ENCODE measurements at regions not wholly inside any gene's neighbourhood (a gene's known extent, or its start where the extent isn't known, plus 50 kb on each side); places are given as distances from the start of the nearest gene placed in this dataset.

GRCh38 chr6:9485992-9486391 lies 928.9 kb downstream of the TFAP2A start:
- peaks cover 19% of the 10 kb centered on the region for H3K4me1 ChIP-seq (ENCODE audit: control insufficient read depth, extremely low read depth, insufficient read depth, low read length)
- dilution Hi-C loops (cut with MboI; ENCODE audit: extremely low pct_ligation_motif_present, low sequenced_read_pairs): no loop called here
- no peak overlapping the region for H3K9ac ChIP-seq (replicated peaks; ENCODE audit: extremely low read depth, insufficient read depth, low read length)
- DNase-seq (ENCODE audit: low read depth, low spot score): no peak
- H3K27me3 ChIP-seq (ENCODE audit: control insufficient read depth in 2 of 2, insufficient read depth in 2 of 2, low read length in 2 of 2): no peaks in the 10 kb centered on the region
- intact Hi-C loops (cut with micrococcal nuclease): no loop called here
- no peaks in the 10 kb centered on the region for H3K36me3 ChIP-seq (ENCODE audit: control insufficient read depth in 2 of 2, extremely low read depth in 1 of 2, insufficient read depth in 2 of 2, low read length in 2 of 2)
- no peaks in the 10 kb centered on the region for H3K79me2 ChIP-seq (ENCODE audit: control insufficient read depth, insufficient read depth, low read length)
- no peak for FAIRE-seq
- BruUV-seq (replicated peaks): no TSS peak
- no peaks in the 10 kb centered on the region for H4K20me1 ChIP-seq (replicated peaks; ENCODE audit: control insufficient read depth, extremely low read depth, insufficient read depth, low read length)
- POLR2A ChIA-PET: no interaction called here
- no peaks in the 10 kb centered on the region for H3K9me3 ChIP-seq (replicated peaks; ENCODE audit: control insufficient read depth, insufficient read depth, low read length)
- no peak overlapping the region for H3K27ac ChIP-seq (ENCODE audit: insufficient read depth, low read depth, low read length)
- TF ChIP-seq, protein P1, sequence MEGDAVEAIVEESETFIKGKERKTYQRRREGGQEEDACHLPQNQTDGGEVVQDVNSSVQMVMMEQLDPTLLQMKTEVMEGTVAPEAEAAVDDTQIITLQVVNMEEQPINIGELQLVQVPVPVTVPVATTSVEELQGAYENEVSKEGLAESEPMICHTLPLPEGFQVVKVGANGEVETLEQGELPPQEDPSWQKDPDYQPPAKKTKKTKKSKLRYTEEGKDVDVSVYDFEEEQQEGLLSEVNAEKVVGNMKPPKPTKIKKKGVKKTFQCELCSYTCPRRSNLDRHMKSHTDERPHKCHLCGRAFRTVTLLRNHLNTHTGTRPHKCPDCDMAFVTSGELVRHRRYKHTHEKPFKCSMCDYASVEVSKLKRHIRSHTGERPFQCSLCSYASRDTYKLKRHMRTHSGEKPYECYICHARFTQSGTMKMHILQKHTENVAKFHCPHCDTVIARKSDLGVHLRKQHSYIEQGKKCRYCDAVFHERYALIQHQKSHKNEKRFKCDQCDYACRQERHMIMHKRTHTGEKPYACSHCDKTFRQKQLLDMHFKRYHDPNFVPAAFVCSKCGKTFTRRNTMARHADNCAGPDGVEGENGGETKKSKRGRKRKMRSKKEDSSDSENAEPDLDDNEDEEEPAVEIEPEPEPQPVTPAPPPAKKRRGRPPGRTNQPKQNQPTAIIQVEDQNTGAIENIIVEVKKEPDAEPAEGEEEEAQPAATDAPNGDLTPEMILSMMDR (IDR thresholded peaks at IDR 0.05; ENCODE audit: extremely low read depth in 1 of 2, insufficient read depth in 1 of 2, low read depth in 1 of 2, low read length in 2 of 2): no peak
- TF ChIP-seq POLR2A (IDR thresholded peaks at IDR 0.05; ENCODE audit: low read depth, low read length): no peak
- no peak for TF ChIP-seq JUN (IDR thresholded peaks at IDR 0.05; ENCODE audit: borderline replicate concordance, insufficient read depth, insufficient read length, low read depth)
- TF ChIP-seq FOS (IDR thresholded peaks at IDR 0.05; ENCODE audit: borderline replicate concordance, insufficient read depth, low read length): no peak
- TF ChIP-seq MYC (IDR thresholded peaks at IDR 0.05; ENCODE audit: low read depth, low read length): no peak
- H3K4me3 ChIP-seq (replicated peaks in 1 of 3; ENCODE audit: insufficient read depth in 1 of 3, low read depth in 1 of 3, low read length in 3 of 3): no peak overlapping the region
- H3K4me2 ChIP-seq (ENCODE audit: insufficient read depth, low read length): no peak overlapping the region
- H2AFZ ChIP-seq (ENCODE audit: low read depth, low read length): no peak overlapping the region
- CTCF ChIA-PET: no interaction called here
- H3K9me1 ChIP-seq (replicated peaks; ENCODE audit: control insufficient read depth, extremely low read depth, insufficient read depth, low read length): no peaks in the 10 kb centered on the region

- Histone ChIP-seq H3K4me2 (ENCODE audit: insufficient read depth, low read length) (no peak overlapping the region), H3K9me1 (replicated peaks; ENCODE audit: control insufficient read depth, extremely low read depth, insufficient read depth, low read length) (no peaks in the 10 kb centered on the region), H2AFZ (ENCODE audit: low read depth, low read length) (no peak overlapping the region), H3K36me3 (ENCODE audit: control insufficient read depth in 2 of 2, extremely low read depth in 1 of 2, insufficient read depth in 2 of 2, low read length in 2 of 2) (no peaks in the 10 kb centered on the region), H3K9me3 (replicated peaks; ENCODE audit: control insufficient read depth, insufficient read depth, low read length) (no peaks in the 10 kb centered on the region), H3K79me2 (ENCODE audit: control insufficient read depth, insufficient read depth, low read length) (no peaks in the 10 kb centered on the region), H3K27me3 (ENCODE audit: control insufficient read depth in 2 of 2, insufficient read depth in 2 of 2, low read length in 2 of 2) (no peaks in the 10 kb centered on the region), H3K27ac (ENCODE audit: insufficient read depth, low read depth, low read length) (no peak overlapping the region), H3K4me3 (replicated peaks in 1 of 3; ENCODE audit: insufficient read depth in 1 of 3, low read depth in 1 of 3, low read length in 3 of 3) (no peak overlapping the region), H3K9ac (replicated peaks; ENCODE audit: extremely low read depth, insufficient read depth, low read length) (no peak overlapping the region), H3K4me1 (ENCODE audit: control insufficient read depth, extremely low read depth, insufficient read depth, low read length) (peaks cover 19% of the 10 kb centered on the region), H4K20me1 (replicated peaks; ENCODE audit: control insufficient read depth, extremely low read depth, insufficient read depth, low read length) (no peaks in the 10 kb centered on the region)
- CTCF ChIA-PET: interaction anchor here (2.3 kb wide), 1 partner anchor 8 kb away, joined by 8 read pairs; no protein-coding TSS in a partner anchor
- POLR2A ChIA-PET: no interaction called here
- DNase-seq (ENCODE audit: low read depth, low spot score) (peak; percentile 13), FAIRE-seq (no peak)
- dilution Hi-C loops (cut with MboI; ENCODE audit: extremely low pct_ligation_motif_present, low sequenced_read_pairs): no loop called here
- intact Hi-C loops (cut with micrococcal nuclease): no loop called here
- no TSS peak for BruUV-seq (replicated peaks)
- TF ChIP-seq MYC (IDR thresholded peaks at IDR 0.05; ENCODE audit: low read depth, low read length): no peak
- TF ChIP-seq POLR2A (IDR thresholded peaks at IDR 0.05; ENCODE audit: low read depth, low read length): no peak
- TF ChIP-seq, protein P1 (IDR thresholded peaks at IDR 0.05; ENCODE audit: extremely low read depth in 1 of 2, insufficient read depth in 1 of 2, low read depth in 1 of 2, low read length in 2 of 2): no peak
- TF ChIP-seq JUN (IDR thresholded peaks at IDR 0.05; ENCODE audit: borderline replicate concordance, insufficient read depth, insufficient read length, low read depth): no peak
- TF ChIP-seq GATA2 (IDR thresholded peaks at IDR 0.05; ENCODE audit: insufficient read depth, insufficient read length, low read depth, low read length): no peak
- no peak for TF ChIP-seq POLR2AphosphoS5 (IDR thresholded peaks at IDR 0.05; ENCODE audit: insufficient read depth, low read depth, low read length)
- no peak for TF ChIP-seq MAX (IDR thresholded peaks at IDR 0.05; ENCODE audit: insufficient read depth, insufficient read length)
- no peak for TF ChIP-seq FOS (IDR thresholded peaks at IDR 0.05; ENCODE audit: borderline replicate concordance, insufficient read depth, low read length)
- TF ChIP-seq EZH2 (IDR thresholded peaks at IDR 0.05; ENCODE audit: borderline replicate concordance, low read depth, low read length, severe bottlenecking): no peak
Observed at GRCh38 chr6:9484686-9485085, 930.2 kb downstream of the TFAP2A start.
